ENCODE measurements at regions not wholly inside any gene's neighbourhood (a gene's known extent, or its start where the extent isn't known, plus 50 kb on each side); places are given as distances from the start of the nearest gene placed in this dataset.

- TF ChIP-seq, protein P1, sequence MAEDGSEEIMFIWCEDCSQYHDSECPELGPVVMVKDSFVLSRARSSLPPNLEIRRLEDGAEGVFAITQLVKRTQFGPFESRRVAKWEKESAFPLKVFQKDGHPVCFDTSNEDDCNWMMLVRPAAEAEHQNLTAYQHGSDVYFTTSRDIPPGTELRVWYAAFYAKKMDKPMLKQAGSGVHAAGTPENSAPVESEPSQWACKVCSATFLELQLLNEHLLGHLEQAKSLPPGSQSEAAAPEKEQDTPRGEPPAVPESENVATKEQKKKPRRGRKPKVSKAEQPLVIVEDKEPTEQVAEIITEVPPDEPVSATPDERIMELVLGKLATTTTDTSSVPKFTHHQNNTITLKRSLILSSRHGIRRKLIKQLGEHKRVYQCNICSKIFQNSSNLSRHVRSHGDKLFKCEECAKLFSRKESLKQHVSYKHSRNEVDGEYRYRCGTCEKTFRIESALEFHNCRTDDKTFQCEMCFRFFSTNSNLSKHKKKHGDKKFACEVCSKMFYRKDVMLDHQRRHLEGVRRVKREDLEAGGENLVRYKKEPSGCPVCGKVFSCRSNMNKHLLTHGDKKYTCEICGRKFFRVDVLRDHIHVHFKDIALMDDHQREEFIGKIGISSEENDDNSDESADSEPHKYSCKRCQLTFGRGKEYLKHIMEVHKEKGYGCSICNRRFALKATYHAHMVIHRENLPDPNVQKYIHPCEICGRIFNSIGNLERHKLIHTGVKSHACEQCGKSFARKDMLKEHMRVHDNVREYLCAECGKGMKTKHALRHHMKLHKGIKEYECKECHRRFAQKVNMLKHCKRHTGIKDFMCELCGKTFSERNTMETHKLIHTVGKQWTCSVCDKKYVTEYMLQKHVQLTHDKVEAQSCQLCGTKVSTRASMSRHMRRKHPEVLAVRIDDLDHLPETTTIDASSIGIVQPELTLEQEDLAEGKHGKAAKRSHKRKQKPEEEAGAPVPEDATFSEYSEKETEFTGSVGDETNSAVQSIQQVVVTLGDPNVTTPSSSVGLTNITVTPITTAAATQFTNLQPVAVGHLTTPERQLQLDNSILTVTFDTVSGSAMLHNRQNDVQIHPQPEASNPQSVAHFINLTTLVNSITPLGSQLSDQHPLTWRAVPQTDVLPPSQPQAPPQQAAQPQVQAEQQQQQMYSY (CRISPR knock-in tag; IDR thresholded peaks at IDR 0.05): no peak
Measured at GRCh38 chr13:80866921-80867320, 526.0 kb upstream of the SPRY2 start (continued).

DNA sequence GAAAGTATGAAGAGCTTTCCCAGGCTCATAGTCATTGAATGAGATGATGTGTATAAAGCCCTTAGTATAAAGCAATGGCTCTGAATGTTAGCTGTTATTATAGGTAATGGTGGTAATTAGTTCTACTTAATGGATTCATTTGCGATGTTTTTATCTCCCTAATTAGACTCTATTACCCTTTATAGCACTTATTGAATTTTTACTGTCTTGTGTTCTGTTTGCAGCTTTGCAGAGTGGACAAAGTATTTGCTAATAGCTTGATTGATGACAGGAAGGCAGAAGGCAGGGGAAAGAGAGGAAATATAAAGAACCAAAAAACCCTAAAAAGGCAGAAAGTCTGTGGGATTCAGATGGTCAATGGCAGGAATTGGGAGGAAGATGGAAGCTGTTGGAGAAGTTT is 524.4 kb upstream of the SPRY2 start:
- Histone ChIP-seq H3K9ac (ENCODE audit: control insufficient read depth, insufficient read depth, low read length) (no peak overlapping the region), H3K27me3 (replicated peaks in 1 of 2; ENCODE audit: control insufficient read depth in 2 of 2, insufficient read depth in 2 of 2, low read length in 1 of 2) (no peaks in the 10 kb centered on the region), H3K27ac (ENCODE audit: control insufficient read depth, insufficient read depth) (no peak overlapping the region), H4K20me1 (ENCODE audit: control insufficient read depth, insufficient read depth) (no peaks in the 10 kb centered on the region), H2AFZ (ENCODE audit: control insufficient read depth, low read depth, low read length) (no peak overlapping the region), H3K9me3 (replicated peaks; ENCODE audit: control insufficient read depth, insufficient read depth, low read length) (no peaks in the 10 kb centered on the region), H3K4me1 (ENCODE audit: control insufficient read depth, insufficient read depth, low read length) (no peaks in the 10 kb centered on the region), H3K4me3 (no peak overlapping the region), H3K4me2 (ENCODE audit: control insufficient read depth, insufficient read depth) (no peak overlapping the region), H3K79me2 (ENCODE audit: control insufficient read depth, insufficient read depth, low read length) (no peaks in the 10 kb centered on the region), H3K36me3 (ENCODE audit: control insufficient read depth in 2 of 2, insufficient read depth in 2 of 2, low read length in 1 of 2) (no peaks in the 10 kb centered on the region)
- BruUV-seq (replicated peaks): no TSS peak
- SMC1A ChIA-PET (ENCODE audit: uncharacterized antibody, unreplicated experiment): interaction anchor here (0.7 to 2.0 kb wide), 11 partner anchors 8 to 457 kb away, joined by 3 to 6 read pairs (median 3); no protein-coding TSS in a partner anchor
- DNase-seq (ENCODE audit: low read depth, low spot score): no peak
- POLR2A ChIA-PET: no interaction called here
- in situ Hi-C loops (cut with MboI) (no loop called here), intact Hi-C loops (cut with micrococcal nuclease; ENCODE audit: unreplicated experiment) (no loop called here)
- RAD21 ChIA-PET (ENCODE audit: unreplicated experiment): interaction anchor here (2.3 kb wide), 1 partner anchor 9 kb away, joined by 8 read pairs; no protein-coding TSS in a partner anchor
- WGBS (ENCODE audit: insufficient coverage, insufficient replicate concordance, low lambda C conversion rate, missing lambda C conversion rate): 0% methylated on average over 1 of the region's 1 CpG
- no peak for ATAC-seq
- CTCF ChIA-PET: interaction anchor here (0.9 to 1.5 kb wide), 3 partner anchors 15 to 155 kb away, joined by 3 to 5 read pairs (median 4); no protein-coding TSS in a partner anchor
- FAIRE-seq: no peak
- TF ChIP-seq YY1 (IDR thresholded peaks at IDR 0.05; ENCODE audit: low read depth, low read length): no peak
- TF ChIP-seq RCOR1 (conservative IDR thresholded peaks at IDR 0.05; ENCODE audit: low read depth, low read length): no peak
- TF ChIP-seq, protein P2, sequence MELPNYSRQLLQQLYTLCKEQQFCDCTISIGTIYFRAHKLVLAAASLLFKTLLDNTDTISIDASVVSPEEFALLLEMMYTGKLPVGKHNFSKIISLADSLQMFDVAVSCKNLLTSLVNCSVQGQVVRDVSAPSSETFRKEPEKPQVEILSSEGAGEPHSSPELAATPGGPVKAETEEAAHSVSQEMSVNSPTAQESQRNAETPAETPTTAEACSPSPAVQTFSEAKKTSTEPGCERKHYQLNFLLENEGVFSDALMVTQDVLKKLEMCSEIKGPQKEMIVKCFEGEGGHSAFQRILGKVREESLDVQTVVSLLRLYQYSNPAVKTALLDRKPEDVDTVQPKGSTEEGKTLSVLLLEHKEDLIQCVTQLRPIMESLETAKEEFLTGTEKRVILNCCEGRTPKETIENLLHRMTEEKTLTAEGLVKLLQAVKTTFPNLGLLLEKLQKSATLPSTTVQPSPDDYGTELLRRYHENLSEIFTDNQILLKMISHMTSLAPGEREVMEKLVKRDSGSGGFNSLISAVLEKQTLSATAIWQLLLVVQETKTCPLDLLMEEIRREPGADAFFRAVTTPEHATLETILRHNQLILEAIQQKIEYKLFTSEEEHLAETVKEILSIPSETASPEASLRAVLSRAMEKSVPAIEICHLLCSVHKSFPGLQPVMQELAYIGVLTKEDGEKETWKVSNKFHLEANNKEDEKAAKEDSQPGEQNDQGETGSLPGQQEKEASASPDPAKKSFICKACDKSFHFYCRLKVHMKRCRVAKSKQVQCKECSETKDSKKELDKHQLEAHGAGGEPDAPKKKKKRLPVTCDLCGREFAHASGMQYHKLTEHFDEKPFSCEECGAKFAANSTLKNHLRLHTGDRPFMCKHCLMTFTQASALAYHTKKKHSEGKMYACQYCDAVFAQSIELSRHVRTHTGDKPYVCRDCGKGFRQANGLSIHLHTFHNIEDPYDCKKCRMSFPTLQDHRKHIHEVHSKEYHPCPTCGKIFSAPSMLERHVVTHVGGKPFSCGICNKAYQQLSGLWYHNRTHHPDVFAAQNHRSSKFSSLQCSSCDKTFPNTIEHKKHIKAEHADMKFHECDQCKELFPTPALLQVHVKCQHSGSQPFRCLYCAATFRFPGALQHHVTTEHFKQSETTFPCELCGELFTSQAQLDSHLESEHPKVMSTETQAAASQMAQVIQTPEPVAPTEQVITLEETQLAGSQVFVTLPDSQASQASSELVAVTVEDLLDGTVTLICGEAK (IDR thresholded peaks at IDR 0.05; ENCODE audit: borderline replicate concordance): no peak
- TF ChIP-seq STAT3 (IDR thresholded peaks at IDR 0.05; ENCODE audit: low read depth, low read length): no peak
- TF ChIP-seq RAD51 (IDR thresholded peaks at IDR 0.05): no peak
- no peak for TF ChIP-seq IKZF1 (conservative IDR thresholded peaks at IDR 0.05)
- no peak for TF ChIP-seq CHD1 (IDR thresholded peaks at IDR 0.05; ENCODE audit: low read depth, low read length)
- TF ChIP-seq NRF1 (conservative IDR thresholded peaks at IDR 0.05; ENCODE audit: low read depth, low read length): no peak
- TF ChIP-seq IRF4 (IDR thresholded peaks at IDR 0.05; ENCODE audit: low read depth, low read length): no peak
- TF ChIP-seq MTA2 (IDR thresholded peaks at IDR 0.05; ENCODE audit: low read depth): no peak
- TF ChIP-seq MEF2A (IDR thresholded peaks at IDR 0.05; ENCODE audit: insufficient read depth, low read depth, low read length): no peak
- TF ChIP-seq NR2F1 (conservative IDR thresholded peaks at IDR 0.05): no peak
- TF ChIP-seq BCLAF1 (IDR thresholded peaks at IDR 0.05): no peak

Measured in GM12878 (cell line).